HFFc6 (cell line): ENCODE measurements at regions not wholly inside any gene's neighbourhood (a gene's known extent, or its start where the extent isn't known, plus 50 kb on each side); places are given as distances from the start of the nearest gene placed in this dataset.

Source experiments
- DNase-seq: peaks from one replicate; pipeline ENCODE4 v3.0.0-alpha.2; 2018
- H3K27ac Mint-ChIP-seq: 2 replicates; pipeline ENCODE4 v1.8.0; 2020; ENCODE audit warnings: mild to moderate bottlenecking, mixed read lengths
- H3K27me3 Mint-ChIP-seq: 2 replicates; pipeline ENCODE4 v1.8.0; 2021; ENCODE audit warnings: mild to moderate bottlenecking, moderate library complexity, mixed read lengths; ENCODE audit not compliant: insufficient read depth
- H3K36me3 Mint-ChIP-seq: 2 replicates; pipeline ENCODE4 v1.8.0; 2021; ENCODE audit warnings: low read depth, mixed read lengths
- H3K4me1 Mint-ChIP-seq: 2 replicates; pipeline ENCODE4 v1.8.0; 2020; ENCODE audit warnings: low read depth, mixed read lengths
- H3K4me3 Mint-ChIP-seq: 2 replicates; pipeline ENCODE4 v1.8.0; 2020; ENCODE audit warnings: mild to moderate bottlenecking, moderate library complexity, mixed read lengths
- H3K9me3 Mint-ChIP-seq: 2 replicates; pipeline ENCODE4 v1.8.0; 2020; ENCODE audit warnings: mild to moderate bottlenecking, mixed read lengths
- TF ChIP-seq, protein P1 (sequence below): fragments of 200-600 bp; sonication (generic); IDR thresholded peaks from 2 replicates; pipeline ENCODE4 v1.5.0; 2021; ENCODE audit warnings: antibody characterized with exemption, mild to moderate bottlenecking

DNA sequence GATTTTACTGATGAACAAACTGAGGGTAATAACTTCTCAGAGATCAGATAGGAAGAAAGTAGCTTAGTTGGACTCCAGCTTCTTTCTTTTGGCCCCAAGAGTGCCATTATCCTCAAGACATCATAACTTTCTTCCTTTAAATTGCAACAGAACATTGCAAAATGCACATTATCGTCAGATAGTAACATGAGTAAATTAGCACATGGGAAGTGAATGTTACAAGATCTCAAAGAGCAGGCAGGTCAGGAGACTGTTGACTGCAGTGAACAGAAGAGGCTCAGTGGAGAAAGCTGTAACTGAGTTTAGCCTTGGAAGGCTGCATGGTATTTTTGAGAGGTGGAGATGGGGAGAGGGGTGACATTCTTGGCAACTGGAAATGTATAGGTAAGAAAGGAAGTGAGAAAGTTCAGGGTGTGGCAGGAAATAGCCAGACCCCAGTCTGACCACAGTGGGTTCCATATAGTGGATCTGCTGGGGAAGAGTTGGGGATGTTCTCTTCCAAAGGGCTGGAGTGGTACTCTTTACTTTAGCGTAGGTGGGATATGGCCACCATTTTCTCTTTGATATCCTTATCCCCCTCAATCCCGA is 307.7 kb downstream of the RPLP1 start:
- Mint-ChIP-seq H3K4me3 (peak overlapping the region; percentile 9; the same call in 1 of the 2 replicates), H3K4me1 (peaks cover 60% of the 10 kb centered on the region), H3K27ac (peak overlapping the region; percentile 73), H3K9me3 (no peaks in the 10 kb centered on the region), H3K36me3 (0 out of 2 replicates have a peak, but pooled peaks cover 4% of the 10 kb centered on the region), H3K27me3 (peaks cover 8% of the 10 kb centered on the region)
- TF ChIP-seq, protein P1, sequence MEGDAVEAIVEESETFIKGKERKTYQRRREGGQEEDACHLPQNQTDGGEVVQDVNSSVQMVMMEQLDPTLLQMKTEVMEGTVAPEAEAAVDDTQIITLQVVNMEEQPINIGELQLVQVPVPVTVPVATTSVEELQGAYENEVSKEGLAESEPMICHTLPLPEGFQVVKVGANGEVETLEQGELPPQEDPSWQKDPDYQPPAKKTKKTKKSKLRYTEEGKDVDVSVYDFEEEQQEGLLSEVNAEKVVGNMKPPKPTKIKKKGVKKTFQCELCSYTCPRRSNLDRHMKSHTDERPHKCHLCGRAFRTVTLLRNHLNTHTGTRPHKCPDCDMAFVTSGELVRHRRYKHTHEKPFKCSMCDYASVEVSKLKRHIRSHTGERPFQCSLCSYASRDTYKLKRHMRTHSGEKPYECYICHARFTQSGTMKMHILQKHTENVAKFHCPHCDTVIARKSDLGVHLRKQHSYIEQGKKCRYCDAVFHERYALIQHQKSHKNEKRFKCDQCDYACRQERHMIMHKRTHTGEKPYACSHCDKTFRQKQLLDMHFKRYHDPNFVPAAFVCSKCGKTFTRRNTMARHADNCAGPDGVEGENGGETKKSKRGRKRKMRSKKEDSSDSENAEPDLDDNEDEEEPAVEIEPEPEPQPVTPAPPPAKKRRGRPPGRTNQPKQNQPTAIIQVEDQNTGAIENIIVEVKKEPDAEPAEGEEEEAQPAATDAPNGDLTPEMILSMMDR = no peak
- peak; percentile 2 for DNase-seq

DNA sequence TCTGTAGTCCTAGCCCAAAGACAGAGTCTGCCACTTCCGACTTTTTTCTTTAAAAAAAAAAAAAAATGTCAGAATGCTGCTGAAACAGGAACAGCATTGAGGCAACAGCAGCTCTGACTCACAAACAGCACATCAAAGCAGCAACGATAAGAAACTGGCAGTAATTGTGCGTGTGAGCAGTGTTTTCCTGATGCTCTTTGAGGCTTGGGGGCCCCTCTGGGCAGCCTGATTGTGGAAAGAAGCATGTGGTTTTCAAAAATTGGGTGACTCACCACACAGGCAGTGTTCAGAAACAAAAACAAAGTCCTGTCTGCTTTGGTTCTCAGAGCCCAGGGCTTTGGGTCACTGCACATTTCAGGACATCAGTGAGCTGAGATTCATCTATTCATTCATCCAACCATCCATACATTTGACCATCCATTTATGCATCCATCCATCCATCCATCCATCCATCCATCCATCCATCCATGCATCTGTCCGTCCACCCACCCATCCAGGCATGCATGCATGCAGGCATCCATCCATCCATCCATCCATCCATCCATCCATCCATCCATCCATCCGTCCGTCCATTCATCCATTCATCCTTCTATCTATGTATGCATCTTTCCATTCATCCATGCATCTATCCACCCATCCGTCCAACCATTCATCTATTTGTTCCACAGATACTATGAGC is 308.4 kb downstream of the RPLP1 start:
- Mint-ChIP-seq H3K27me3 (peaks cover 6% of the 10 kb centered on the region), H3K27ac (peak overlapping the region; percentile 73), H3K36me3 (0 out of 2 replicates have a peak, but pooled peaks cover 4% of the 10 kb centered on the region), H3K4me1 (peaks cover 53% of the 10 kb centered on the region), H3K9me3 (no peaks in the 10 kb centered on the region), H3K4me3 (peak overlapping the region; percentile 9; the same call in 1 of the 2 replicates)
- peak; percentile 98 for DNase-seq
- TF ChIP-seq, protein P1 = no peak

DNA sequence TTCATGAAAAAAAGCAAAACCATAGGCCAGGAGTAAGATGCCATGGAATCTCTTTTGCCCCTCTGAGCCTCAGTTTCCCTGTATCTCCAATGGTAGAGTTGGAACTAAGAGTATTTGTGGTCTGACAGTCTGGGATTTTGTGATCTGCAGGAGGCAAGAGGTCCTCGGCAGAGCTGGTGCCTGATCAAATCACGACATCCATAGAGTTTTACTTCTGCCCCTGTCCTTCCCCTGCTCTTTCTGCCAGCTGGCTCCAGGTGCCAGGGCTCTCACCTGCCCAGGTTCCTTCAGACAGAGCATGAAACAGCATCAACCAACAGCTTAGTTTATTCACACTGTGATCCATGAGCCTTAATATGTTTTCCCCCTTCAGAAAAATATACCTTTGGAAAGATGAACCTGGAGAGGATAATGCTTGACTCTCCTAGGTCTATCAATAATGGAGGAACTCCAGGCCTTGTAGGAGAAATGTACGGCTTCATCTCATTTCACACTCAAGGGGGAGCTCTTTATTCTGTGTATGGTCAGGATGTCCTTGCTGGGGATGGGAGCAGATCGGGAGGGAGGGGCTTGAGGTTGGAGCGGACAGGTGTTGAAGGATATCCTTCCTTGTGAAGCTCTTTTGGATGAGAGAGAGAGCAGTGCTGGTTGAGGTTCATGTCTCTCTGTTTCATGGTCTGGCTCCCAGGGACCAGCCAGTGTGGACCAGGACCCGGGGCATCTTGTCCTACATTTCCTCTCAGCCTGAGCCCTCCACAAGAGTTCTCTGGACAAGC is 309.9 kb downstream of the RPLP1 start:
- peaks cover 45% of the 10 kb centered on the region for H3K4me1 Mint-ChIP-seq
- 0 out of 2 replicates have a peak, but pooled peaks cover 4% of the 10 kb centered on the region for H3K36me3 Mint-ChIP-seq
- TF ChIP-seq, protein P1 = peak; percentile 58
- H3K27ac Mint-ChIP-seq = no peak overlapping the region
- no peak for DNase-seq
- no peaks in the 10 kb centered on the region for H3K9me3 Mint-ChIP-seq
- peaks cover 11% of the 10 kb centered on the region for H3K27me3 Mint-ChIP-seq
- H3K4me3 Mint-ChIP-seq = no peak overlapping the region

DNA sequence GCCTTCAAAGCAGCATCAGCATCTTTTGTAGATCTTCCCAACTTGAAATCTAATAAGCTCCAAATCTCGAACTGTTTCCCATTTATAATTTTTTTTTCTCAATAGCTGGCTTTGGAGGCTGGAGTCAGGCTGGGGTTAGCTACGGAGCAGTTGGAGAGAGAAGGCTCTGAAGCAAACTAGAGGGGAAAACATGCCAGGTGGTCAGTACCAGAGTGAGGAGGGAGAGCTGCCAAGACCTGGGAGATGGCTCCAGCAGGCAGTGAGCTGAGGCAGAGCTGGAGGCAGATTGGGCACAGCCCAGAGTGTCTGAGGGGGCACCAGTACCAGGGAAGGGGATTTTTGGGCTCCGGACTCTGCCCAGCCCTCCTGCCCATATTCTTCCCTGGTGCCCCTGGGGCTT is 311.2 kb downstream of the RPLP1 start:
- no peaks in the 10 kb centered on the region for H3K9me3 Mint-ChIP-seq
- H3K27me3 Mint-ChIP-seq = peaks cover 11% of the 10 kb centered on the region
- 0 out of 2 replicates have a peak, but pooled peaks cover 3% of the 10 kb centered on the region for H3K36me3 Mint-ChIP-seq
- DNase-seq = no peak
- TF ChIP-seq, protein P1 = no peak
- H3K27ac Mint-ChIP-seq = no peak overlapping the region
- H3K4me3 Mint-ChIP-seq = no peak overlapping the region
- peaks cover 33% of the 10 kb centered on the region for H3K4me1 Mint-ChIP-seq

DNA sequence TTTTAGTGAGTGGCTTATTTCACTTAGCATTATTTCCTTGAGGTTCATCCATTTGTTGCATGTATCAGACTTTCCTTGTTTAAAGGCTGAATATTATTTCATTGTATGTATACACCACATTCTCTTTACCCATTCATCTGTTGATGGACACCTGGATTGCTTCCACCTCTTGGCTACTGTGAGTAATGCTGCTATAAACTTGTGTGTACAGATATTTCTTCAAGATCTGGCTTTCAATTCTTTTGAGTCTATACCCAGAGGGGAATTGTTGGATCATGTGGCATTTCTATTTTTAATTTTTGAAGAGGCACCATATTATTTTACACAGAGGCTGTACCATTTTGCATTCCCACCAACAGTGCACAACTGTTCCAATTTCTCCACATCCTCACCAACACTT is 313.5 kb downstream of the RPLP1 start:
- H3K27me3 Mint-ChIP-seq = peaks cover 21% of the 10 kb centered on the region
- DNase-seq = no peak
- no peak overlapping the region for H3K4me3 Mint-ChIP-seq
- no peak overlapping the region for H3K27ac Mint-ChIP-seq
- H3K9me3 Mint-ChIP-seq = 0 out of 2 replicates have a peak, but pooled peaks cover 4% of the 10 kb centered on the region
- H3K4me1 Mint-ChIP-seq = peaks cover 9% of the 10 kb centered on the region
- no peaks in the 10 kb centered on the region for H3K36me3 Mint-ChIP-seq
- TF ChIP-seq, protein P1 = no peak
